PC-3 (cell line): ENCODE measurements at regions not wholly inside any gene's neighbourhood (a gene's known extent, or its start where the extent isn't known, plus 50 kb on each side); places are given as distances from the start of the nearest gene placed in this dataset.

Source experiments
- CTCF ChIP-seq: fragments of 300-600 bp; sonication (generic); conservative IDR thresholded peaks from 2 replicates; pipeline ENCODE4 v1.5.1; 2017; ENCODE audit warnings: antibody characterized with exemption, low read depth, mild to moderate bottlenecking, low read length
- EZH2 ChIP-seq: fragments of 300-600 bp; sonication (generic); IDR thresholded peaks from one replicate; pipeline ENCODE4 v1.6.1; 2017; ENCODE audit warnings: antibody characterized with exemption, mild to moderate bottlenecking, low read length; ENCODE audit not compliant: unreplicated experiment
- EZH2phosphoT487 ChIP-seq: fragments of 300-600 bp; sonication (generic); IDR thresholded peaks from 2 replicates; pipeline ENCODE4 v1.6.1; 2018; ENCODE audit warnings: mild to moderate bottlenecking, antibody characterized with exemption, low read length, borderline replicate concordance

- TF ChIP-seq CTCF (no peak), EZH2phosphoT487 (no peak), EZH2 (no peak)
These were observed 394.7 kb downstream of the FBXO15 start for GRCh38 chr18:73752965-73753364.
